Esophagus muscularis mucosa (tissue), 4 donors: ENCODE measurements at regions not wholly inside any gene's neighbourhood (a gene's known extent, or its start where the extent isn't known, plus 50 kb on each side); places are given as distances from the start of the nearest gene placed in this dataset.
"Not testable (repeated sequence)": the region's sequence is repeated elsewhere in the genome, so short reads cannot be mapped to it uniquely, and the experiment has no call there.

ENCODE experiments used
- CTCF ChIP-seq, 3 experiments: fragments of 200-600 bp in 2 of 3; fragments of 450-650 bp in 1 of 3; sonication (generic) in 2 of 3; IDR thresholded peaks; one replicate each; pipeline ENCODE4 v1.5.1; 2017 to 2019; ENCODE audit warnings: antibody characterized with exemption in 3 of 3, mild to moderate bottlenecking in 2 of 3, moderate library complexity in 1 of 3
- EP300 ChIP-seq: sonication (generic); formaldehyde crosslinking; IDR thresholded peaks from one replicate; pipeline ENCODE4 v1.6.1; 2017; ENCODE audit warnings: antibody characterized with exemption
- POLR2A ChIP-seq: fragments of 450-650 bp; IDR thresholded peaks from one replicate; pipeline ENCODE4 v1.6.1; 2017; ENCODE audit warnings: antibody characterized with exemption, moderate library complexity, mild to moderate bottlenecking, low read depth
- POLR2AphosphoS5 ChIP-seq, 2 donors: sonication (generic); formaldehyde crosslinking; IDR thresholded peaks; one replicate each; pipeline ENCODE4 v1.6.1; 2017; ENCODE audit warnings: antibody characterized with exemption in 2 of 2

GRCh38 chr3:86757322-86758179, 233.4 kb downstream of the VGLL3 start:
- TF ChIP-seq CTCF (IDR thresholded peaks at IDR 0.05); EP300; POLR2AphosphoS5 (IDR thresholded peaks at IDR 0.05); POLR2A: not testable (repeated sequence)
